Mesenchymal stem cell (in vitro differentiated cells and primary cell): ENCODE measurements at regions not wholly inside any gene's neighbourhood (a gene's known extent, or its start where the extent isn't known, plus 50 kb on each side); places are given as distances from the start of the nearest gene placed in this dataset.

Experiments used
- DNase-seq: peaks from one replicate; pipeline ENCODE4 v3.0.0-alpha.2; 2013
- H2AFZ ChIP-seq: one replicate; pipeline ENCODE4 v1.6.1; 2013; ENCODE audit warnings: low read depth, mild to moderate bottlenecking, control low read depth, inconsistent platforms, low read length, moderate library complexity
- H2AK5ac ChIP-seq: 2 replicates; pipeline ENCODE4 v1.6.1; 2013; ENCODE audit warnings: low read length, moderate library complexity, mild to moderate bottlenecking, inconsistent platforms; ENCODE audit not compliant: severe bottlenecking
- H2BK120ac ChIP-seq: one replicate; pipeline ENCODE4 v1.6.1; 2013; ENCODE audit warnings: low read depth, mild to moderate bottlenecking, inconsistent platforms, low read length, moderate library complexity
- H2BK12ac ChIP-seq, 2 experiments: one replicate each; pipeline ENCODE4 v1.6.1; 2013; ENCODE audit warnings: inconsistent platforms in 2 of 2, low read length in 2 of 2, mild to moderate bottlenecking in 2 of 2, moderate library complexity in 2 of 2, control low read depth in 1 of 2
- H2BK15ac ChIP-seq: one replicate; pipeline ENCODE4 v1.6.1; 2013; ENCODE audit warnings: mild to moderate bottlenecking, low read depth, inconsistent platforms; ENCODE audit not compliant: poor library complexity, severe bottlenecking
- H2BK5ac ChIP-seq: 2 replicates; pipeline ENCODE4 v1.6.1; 2013; ENCODE audit warnings: low read depth, mild to moderate bottlenecking, low read length, control low read depth, inconsistent platforms; ENCODE audit not compliant: poor library complexity, severe bottlenecking
- H3K14ac ChIP-seq, 2 experiments: one replicate each; pipeline ENCODE4 v1.6.1; 2013; ENCODE audit warnings: inconsistent platforms in 2 of 2, low read length in 2 of 2, control low read depth in 1 of 2, mild to moderate bottlenecking in 1 of 2, moderate library complexity in 1 of 2
- H3K18ac ChIP-seq, 2 experiments: one replicate each; pipeline ENCODE4 v1.6.1; 2013; ENCODE audit warnings: inconsistent platforms in 2 of 2, low read length in 2 of 2, control low read depth in 1 of 2, low read depth in 1 of 2, mild to moderate bottlenecking in 1 of 2
- H3K23ac ChIP-seq, 2 experiments: one replicate each; pipeline ENCODE4 v1.6.1; 2013; ENCODE audit warnings: inconsistent platforms in 2 of 2, low read length in 2 of 2, mild to moderate bottlenecking in 2 of 2, moderate library complexity in 2 of 2, control low read depth in 1 of 2
- H3K27ac ChIP-seq: 2 replicates; pipeline ENCODE4 v1.5.1; 2013; ENCODE audit warnings: mild to moderate bottlenecking, moderate library complexity, low read length, control low read depth, inconsistent platforms; ENCODE audit not compliant: poor library complexity, severe bottlenecking
- H3K27me3 ChIP-seq, 2 experiments: 2 replicates each; pipeline versions ENCODE4 v1.6.1 to v1.7.0; 2013; ENCODE audit warnings: low read length in 2 of 2, mild to moderate bottlenecking in 2 of 2, moderate library complexity in 2 of 2, control low read depth in 1 of 2, inconsistent platforms in 1 of 2; ENCODE audit not compliant: control insufficient read depth in 1 of 2, insufficient read depth in 1 of 2
- H3K36me3 ChIP-seq, 2 experiments: 2 replicates each; pipeline versions ENCODE4 v1.6.1 to v1.7.0; 2013; ENCODE audit warnings: low read length in 2 of 2, control low read depth in 1 of 2, inconsistent platforms in 1 of 2, low read depth in 1 of 2, mild to moderate bottlenecking in 1 of 2; ENCODE audit not compliant: insufficient read depth in 2 of 2, control insufficient read depth in 1 of 2
- H3K4ac ChIP-seq, 2 experiments: one replicate each; pipeline ENCODE4 v1.6.1; 2013; ENCODE audit warnings: inconsistent platforms in 2 of 2, low read length in 2 of 2, mild to moderate bottlenecking in 2 of 2, moderate library complexity in 2 of 2, control low read depth in 1 of 2, low read depth in 1 of 2
- H3K4me1 ChIP-seq: 2 replicates; pipeline ENCODE4 v1.6.1; 2013; ENCODE audit warnings: low read depth, low read length, control low read depth; ENCODE audit not compliant: control insufficient read depth, insufficient read depth
- H3K4me2 ChIP-seq: 2 replicates; pipeline ENCODE4 v1.6.1; 2013; ENCODE audit warnings: low read length, mild to moderate bottlenecking, inconsistent platforms; ENCODE audit not compliant: poor library complexity, severe bottlenecking
- H3K4me3 ChIP-seq, 2 experiments: 2 replicates each; pipeline versions ENCODE4 v1.5.1 to v1.7.0; 2013; ENCODE audit warnings: low read length in 2 of 2, mild to moderate bottlenecking in 2 of 2, control low read depth in 1 of 2, low read depth in 1 of 2; ENCODE audit not compliant: insufficient read depth in 1 of 2
- H3K79me1 ChIP-seq: replicated peaks from 2 replicates; pipeline ENCODE4 v1.6.1; 2013; ENCODE audit warnings: mild to moderate bottlenecking, control low read depth, low read length, inconsistent platforms; ENCODE audit not compliant: poor library complexity, severe bottlenecking
- H3K9ac ChIP-seq: 2 replicates; pipeline ENCODE4 v1.7.0; 2013; ENCODE audit warnings: mild to moderate bottlenecking, low read length, moderate library complexity
- H3K9me3 ChIP-seq: 2 replicates; pipeline ENCODE4 v1.7.0; 2013; ENCODE audit warnings: mild to moderate bottlenecking, low read length; ENCODE audit not compliant: control insufficient read depth
- H4K8ac ChIP-seq: one replicate; pipeline ENCODE4 v1.6.1; 2013; ENCODE audit warnings: inconsistent platforms, mild to moderate bottlenecking, low read length, moderate library complexity
- H4K91ac ChIP-seq: one replicate; pipeline ENCODE4 v1.6.1; 2013; ENCODE audit warnings: mild to moderate bottlenecking, low read length, inconsistent platforms
- WGBS: methylation state at CpG from one replicate; pipeline ENCODE4 v1.1.7; 2013; ENCODE audit warnings: mixed read lengths; 5-methylcytosine and 5-hydroxymethylcytosine counted together

- Histone ChIP-seq H3K4me1 (no peaks in the 10 kb centered on the region), H3K18ac (no peak overlapping the region), H2AFZ (no peak overlapping the region), H3K14ac (no peak overlapping the region), H3K27ac (no peak overlapping the region), H4K91ac (no peak overlapping the region), H3K23ac (no peak overlapping the region), H4K8ac (no peak overlapping the region), H3K4me3 (no peak overlapping the region), H3K27me3 (no peaks in the 10 kb centered on the region), H2BK120ac (no peak overlapping the region), H3K4ac (no peak overlapping the region), H2BK15ac (no peak overlapping the region), H3K4me2 (no peak overlapping the region), H3K36me3 (no peaks in the 10 kb centered on the region), H2BK5ac (no peak overlapping the region), H3K9me3 (no peaks in the 10 kb centered on the region), H2AK5ac (no peak overlapping the region), H3K9ac (no peak overlapping the region), H3K79me1 (no peaks in the 10 kb centered on the region), H2BK12ac (no peak overlapping the region)
- no peak for DNase-seq
Measured at GRCh38 chr4:23322732-23323131, 567.1 kb downstream of the PPARGC1A start.

- Histone ChIP-seq H3K27me3 (no peaks in the 10 kb centered on the region), H3K36me3 (no peaks in the 10 kb centered on the region), H2BK120ac (no peak overlapping the region), H4K91ac (no peak overlapping the region), H2BK15ac (no peak overlapping the region), H2BK12ac (no peak overlapping the region), H2AK5ac (no peak overlapping the region), H4K8ac (no peak overlapping the region), H3K4ac (no peak overlapping the region), H3K4me2 (no peak overlapping the region), H3K9ac (no peak overlapping the region), H3K27ac (no peak overlapping the region), H3K23ac (no peak overlapping the region), H2AFZ (no peak overlapping the region), H3K4me1 (no peaks in the 10 kb centered on the region), H2BK5ac (no peak overlapping the region), H3K14ac (no peak overlapping the region), H3K4me3 (no peak overlapping the region), H3K79me1 (no peaks in the 10 kb centered on the region), H3K18ac (no peak overlapping the region), H3K9me3 (no peaks in the 10 kb centered on the region)
- no peak for DNase-seq
- 24% methylated on average over 1 of the region's 1 CpG for WGBS
Measured at GRCh38 chr4:23320931-23321587, 568.8 kb downstream of the PPARGC1A start.

- Histone ChIP-seq H3K4me1 (no peaks in the 10 kb centered on the region), H3K9ac (no peak overlapping the region), H3K4me3 (no peak overlapping the region), H3K23ac (no peak overlapping the region), H3K9me3 (no peaks in the 10 kb centered on the region), H4K8ac (no peak overlapping the region), H3K79me1 (no peaks in the 10 kb centered on the region), H3K18ac (no peak overlapping the region), H2BK120ac (no peak overlapping the region), H3K4me2 (no peak overlapping the region), H3K27me3 (no peaks in the 10 kb centered on the region), H3K27ac (no peak overlapping the region), H2AFZ (no peak overlapping the region), H3K4ac (no peak overlapping the region), H2BK5ac (no peak overlapping the region), H2BK15ac (no peak overlapping the region), H3K36me3 (no peaks in the 10 kb centered on the region), H2BK12ac (no peak overlapping the region), H4K91ac (no peak overlapping the region), H3K14ac (no peak overlapping the region), H2AK5ac (no peak overlapping the region)
- no peak for DNase-seq
Measured at GRCh38 chr4:23312686-23313085, 577.2 kb downstream of the PPARGC1A start.

GRCh38 chr4:23311983-23312382 lies 577.9 kb downstream of the PPARGC1A start:
- Histone ChIP-seq H3K4me3 (no peak overlapping the region), H3K27me3 (no peaks in the 10 kb centered on the region), H3K4me2 (no peak overlapping the region), H3K14ac (no peak overlapping the region), H3K18ac (no peak overlapping the region), H3K27ac (no peak overlapping the region), H2BK12ac (no peak overlapping the region), H3K9me3 (no peaks in the 10 kb centered on the region), H2AK5ac (no peak overlapping the region), H3K23ac (no peak overlapping the region), H2BK15ac (no peak overlapping the region), H4K8ac (no peak overlapping the region), H3K79me1 (no peaks in the 10 kb centered on the region), H3K4ac (no peak overlapping the region), H2BK5ac (no peak overlapping the region), H3K4me1 (no peaks in the 10 kb centered on the region), H2BK120ac (no peak overlapping the region), H4K91ac (no peak overlapping the region), H3K36me3 (no peaks in the 10 kb centered on the region), H2AFZ (no peak overlapping the region), H3K9ac (no peak overlapping the region)
- DNase-seq, result no peak
- 72% methylated on average over 2 of the region's 3 CpGs for WGBS
